ENCODE measurements at regions not wholly inside any gene's neighbourhood (a gene's known extent, or its start where the extent isn't known, plus 50 kb on each side); places are given as distances from the start of the nearest gene placed in this dataset.

- no peak for DNase-seq (ENCODE audit: low read depth, low spot score)
- no peak overlapping the region for H3K4me3 ChIP-seq (ENCODE audit: low read length)
Observed at GRCh38 chr4:14294611-14295010, 667.1 kb upstream of the BOD1L1 start.

- no peak overlapping the region for H3K4me3 ChIP-seq (ENCODE audit: low read length)
- no peak for DNase-seq (ENCODE audit: low read depth, low spot score)
Observed at GRCh38 chr4:14299166-14299565, 671.6 kb upstream of the BOD1L1 start.

- no peak overlapping the region for H3K4me3 ChIP-seq (ENCODE audit: low read length)
- no peak for DNase-seq (ENCODE audit: low read depth, low spot score)
Observed at GRCh38 chr4:14302021-14302420, 674.5 kb upstream of the BOD1L1 start.

- no peak for DNase-seq (ENCODE audit: low read depth, low spot score)
- no peak overlapping the region for H3K4me3 ChIP-seq (ENCODE audit: low read length)
Observed at GRCh38 chr4:14303856-14304255, 676.3 kb upstream of the BOD1L1 start.

GRCh38 chr4:14308229-14308651, 680.7 kb upstream of the BOD1L1 start:
- H3K4me3 ChIP-seq (ENCODE audit: low read length): no peak overlapping the region
- DNase-seq (ENCODE audit: low read depth, low spot score): no peak

- H3K4me3 ChIP-seq (ENCODE audit: low read length): no peak overlapping the region
- DNase-seq (ENCODE audit: low read depth, low spot score): no peak
Observed at GRCh38 chr4:14309431-14309830, 681.9 kb upstream of the BOD1L1 start.

GRCh38 chr4:14313757-14314156, 686.2 kb upstream of the BOD1L1 start:
- DNase-seq (ENCODE audit: low read depth, low spot score): no peak
- no peak overlapping the region for H3K4me3 ChIP-seq (ENCODE audit: low read length)

GRCh38 chr4:14315129-14315528, 687.2 kb upstream of the CPEB2 start:
- H3K4me3 ChIP-seq (ENCODE audit: low read length): no peak overlapping the region
- no peak for DNase-seq (ENCODE audit: low read depth, low spot score)

GRCh38 chr4:14317351-14317750, 684.9 kb upstream of the CPEB2 start:
- H3K4me3 ChIP-seq (ENCODE audit: low read length): no peak overlapping the region
- no peak for DNase-seq (ENCODE audit: low read depth, low spot score)

GRCh38 chr4:14318671-14319070, 683.6 kb upstream of the CPEB2 start:
- no peak overlapping the region for H3K4me3 ChIP-seq (ENCODE audit: low read length)

GRCh38 chr4:14321723-14322122, 680.6 kb upstream of the CPEB2 start:
- no peak for DNase-seq (ENCODE audit: low read depth, low spot score)
- H3K4me3 ChIP-seq (ENCODE audit: low read length): no peak overlapping the region

More at GRCh38 chr4:14318671-14319070, 683.6 kb upstream of the CPEB2 start:
- DNase-seq (ENCODE audit: low read depth, low spot score): no peak

GRCh38 chr4:14323191-14323590, 679.1 kb upstream of the CPEB2 start:
- H3K4me3 ChIP-seq (ENCODE audit: low read length): no peak overlapping the region
- no peak for DNase-seq (ENCODE audit: low read depth, low spot score)

GRCh38 chr4:14329228-14329627, 673.1 kb upstream of the CPEB2 start:
- H3K4me3 ChIP-seq (ENCODE audit: low read length): no peak overlapping the region
- no peak for DNase-seq (ENCODE audit: low read depth, low spot score)

- no peak overlapping the region for H3K4me3 ChIP-seq (ENCODE audit: low read length)
- DNase-seq (ENCODE audit: low read depth, low spot score): no peak
Observed at GRCh38 chr4:14333616-14334015, 668.7 kb upstream of the CPEB2 start.

- no peak overlapping the region for H3K4me3 ChIP-seq (ENCODE audit: low read length)
- DNase-seq (ENCODE audit: low read depth, low spot score): no peak
Observed at GRCh38 chr4:14334166-14334565, 668.1 kb upstream of the CPEB2 start.

- no peak for DNase-seq (ENCODE audit: low read depth, low spot score)
Observed at GRCh38 chr4:14335872-14336271, 666.4 kb upstream of the CPEB2 start.

GRCh38 chr4:14336656-14337055, 665.6 kb upstream of the CPEB2 start:
- no peak overlapping the region for H3K4me3 ChIP-seq (ENCODE audit: low read length)
- no peak for DNase-seq (ENCODE audit: low read depth, low spot score)

More at GRCh38 chr4:14335872-14336271, 666.4 kb upstream of the CPEB2 start:
- no peak overlapping the region for H3K4me3 ChIP-seq (ENCODE audit: low read length)

- DNase-seq (ENCODE audit: low read depth, low spot score): no peak
- no peak overlapping the region for H3K4me3 ChIP-seq (ENCODE audit: low read length)
Observed at GRCh38 chr4:14337892-14338584, 664.2 kb upstream of the CPEB2 start.

- no peak overlapping the region for H3K4me3 ChIP-seq (ENCODE audit: low read length)
- no peak for DNase-seq (ENCODE audit: low read depth, low spot score)
Observed at GRCh38 chr4:14338585-14339265, 663.6 kb upstream of the CPEB2 start.

GRCh38 chr4:14339715-14340114, 662.6 kb upstream of the CPEB2 start:
- DNase-seq (ENCODE audit: low read depth, low spot score): no peak
- H3K4me3 ChIP-seq (ENCODE audit: low read length): no peak overlapping the region

- no peak overlapping the region for H3K4me3 ChIP-seq (ENCODE audit: low read length)
- no peak for DNase-seq (ENCODE audit: low read depth, low spot score)
Observed at GRCh38 chr4:14340321-14340720, 662.0 kb upstream of the CPEB2 start.
